ENCODE measurements at regions not wholly inside any gene's neighbourhood (a gene's known extent, or its start where the extent isn't known, plus 50 kb on each side); places are given as distances from the start of the nearest gene placed in this dataset.
A peak's percentile ranks its signal among the peaks of the same experiment; 100 is the strongest.

- DNase-seq: peak; percentile 51
These were observed 91.5 kb upstream of the BEND6 start for GRCh38 chr6:56863366-56863765.

GRCh38 chr6:56862415-56863175, 92.3 kb upstream of the BEND6 start:
- peak; percentile 16 for DNase-seq

- no peak for DNase-seq
These were observed 94.4 kb upstream of the BEND6 start for GRCh38 chr6:56860475-56860874.

GRCh38 chr6:56856036-56856580, 98.8 kb upstream of the BEND6 start:
- no peak for DNase-seq

- DNase-seq: no peak
These were observed 100.8 kb upstream of the BEND6 start for GRCh38 chr6:56854086-56854485.

- DNase-seq: no peak
These were observed 101.4 kb upstream of the BEND6 start for GRCh38 chr6:56853541-56853940.

- DNase-seq: no peak
These were observed 102.5 kb upstream of the BEND6 start for GRCh38 chr6:56852260-56853010.

GRCh38 chr6:56851541-56852259, 103.2 kb upstream of the BEND6 start:
- peak; percentile 75 for DNase-seq

- DNase-seq: no peak
These were observed 103.8 kb upstream of the BEND6 start for GRCh38 chr6:56851074-56851473.

GRCh38 chr6:56850626-56851025, 104.3 kb upstream of the BEND6 start:
- DNase-seq: no peak

GRCh38 chr6:56849896-56850295, 105.0 kb upstream of the BEND6 start:
- no peak for DNase-seq

GRCh38 chr6:56848105-56848504, 106.8 kb upstream of the BEND6 start:
- DNase-seq: no peak

- DNase-seq: peak; percentile 16
These were observed 109.9 kb upstream of the BEND6 start for GRCh38 chr6:56845032-56845431.

- peak; percentile 80 for DNase-seq
These were observed 111.2 kb upstream of the BEND6 start for GRCh38 chr6:56843476-56844349.

GRCh38 chr6:56842686-56843475, 112.0 kb upstream of the BEND6 start:
- peak; percentile 71 for DNase-seq

- DNase-seq: no peak
These were observed 113.2 kb upstream of the BEND6 start for GRCh38 chr6:56841751-56842150.

GRCh38 chr6:56841381-56841749, 113.5 kb upstream of the BEND6 start:
- no peak for DNase-seq

- DNase-seq: no peak
These were observed 114.2 kb upstream of the BEND6 start for GRCh38 chr6:56840467-56841380.

- no peak for DNase-seq
These were observed 115.2 kb upstream of the BEND6 start for GRCh38 chr6:56839533-56840183.

- DNase-seq: no peak
These were observed 115.9 kb upstream of the BEND6 start for GRCh38 chr6:56838965-56839364.

All from suppressor macrophage treated with lipopolysaccharide for 4 hours (primary cell).